Hepatocyte (in vitro differentiated cells): ENCODE measurements at regions not wholly inside any gene's neighbourhood (a gene's known extent, or its start where the extent isn't known, plus 50 kb on each side); places are given as distances from the start of the nearest gene placed in this dataset.

Experiments used
- CTCF ChIP-seq: fragments of 200-600 bp; sonication (generic); IDR thresholded peaks from 2 replicates; pipeline ENCODE4 v1.5.1; 2016; ENCODE audit warnings: antibody characterized with exemption, mild to moderate bottlenecking; ENCODE audit not compliant: poor library complexity
- EZH2 ChIP-seq: fragments of 200-600 bp; sonication (generic); IDR thresholded peaks from 2 replicates; pipeline ENCODE4 v1.6.1; 2016; ENCODE audit warnings: antibody characterized with exemption, mild to moderate bottlenecking, borderline replicate concordance
- EZH2phosphoT487 ChIP-seq: fragments of 200-600 bp; sonication (generic); IDR thresholded peaks from one replicate; pipeline ENCODE4 v1.6.1; 2018; ENCODE audit warnings: antibody characterized with exemption, mild to moderate bottlenecking, low read depth, moderate library complexity; ENCODE audit not compliant: unreplicated experiment, severe bottlenecking

- TF ChIP-seq CTCF (no peak), EZH2phosphoT487 (no peak), EZH2 (no peak)
Measured at GRCh38 chrX:10370976-10371375, 214.2 kb downstream of the CLCN4 start.
